GM19438 (cell line): ENCODE measurements at regions not wholly inside any gene's neighbourhood (a gene's known extent, or its start where the extent isn't known, plus 50 kb on each side); places are given as distances from the start of the nearest gene placed in this dataset.
A peak's percentile ranks its signal among the peaks of the same experiment; 100 is the strongest.

Experiments used
- ATAC-seq: cut with Tn5 transposase; IDR thresholded peaks from one replicate; pipeline ENCODE4 v1.9.1; 2021; ENCODE audit warnings: low read depth; ENCODE audit not compliant: unreplicated experiment

GRCh38 chr18:47422524-47422923 lies 171.1 kb upstream of the SKOR2 start:
- ATAC-seq: no peak

DNA sequence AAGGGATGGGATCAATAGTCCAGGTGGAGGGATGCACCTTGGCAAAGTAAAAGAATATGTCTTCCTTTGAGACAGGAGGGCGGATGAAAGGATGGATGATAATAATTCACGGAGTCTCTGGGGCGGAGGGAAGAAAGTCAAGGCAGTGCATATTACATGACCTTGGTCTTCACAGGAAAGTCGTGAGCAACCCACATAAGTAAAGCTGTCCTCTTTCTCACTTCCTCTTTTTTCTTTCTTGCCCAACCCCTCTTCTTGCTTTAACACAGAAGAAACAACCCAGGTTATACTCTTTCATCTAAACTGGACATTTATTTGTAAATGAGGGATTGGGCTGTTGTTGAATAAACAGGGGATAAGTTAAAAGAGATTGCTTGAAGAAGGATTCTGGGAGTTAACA lies 168.7 kb upstream of the SKOR2 start:
- ATAC-seq: peak; percentile 77

- ATAC-seq: no peak
Measured at GRCh38 chr18:47418746-47419145, 167.3 kb upstream of the SKOR2 start.

GRCh38 chr18:47417807-47418206 lies 166.3 kb upstream of the SKOR2 start:
- no peak for ATAC-seq

DNA sequence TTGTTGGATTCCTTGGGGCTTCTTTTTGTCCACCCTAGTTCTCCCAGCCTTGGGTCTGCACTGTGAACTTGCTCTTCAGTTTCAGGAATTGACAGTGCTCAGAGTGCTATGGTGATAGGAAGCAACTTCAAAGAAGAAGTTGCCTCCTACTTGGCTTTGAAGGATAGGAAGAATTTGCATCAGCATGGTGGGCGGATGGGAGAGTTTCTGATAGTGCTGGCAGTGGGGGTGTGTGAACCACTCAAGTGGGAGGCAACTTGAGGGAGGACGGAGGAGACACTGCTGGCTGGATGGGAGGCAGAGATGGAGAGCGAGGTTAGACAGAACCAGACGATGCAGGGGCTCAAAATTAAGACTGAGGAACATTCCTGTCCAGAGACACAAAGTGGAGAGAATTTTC lies 164.4 kb upstream of the SKOR2 start:
- ATAC-seq: no peak

- ATAC-seq: no peak
Measured at GRCh38 chr18:47413327-47413726, 161.9 kb upstream of the SKOR2 start.

DNA sequence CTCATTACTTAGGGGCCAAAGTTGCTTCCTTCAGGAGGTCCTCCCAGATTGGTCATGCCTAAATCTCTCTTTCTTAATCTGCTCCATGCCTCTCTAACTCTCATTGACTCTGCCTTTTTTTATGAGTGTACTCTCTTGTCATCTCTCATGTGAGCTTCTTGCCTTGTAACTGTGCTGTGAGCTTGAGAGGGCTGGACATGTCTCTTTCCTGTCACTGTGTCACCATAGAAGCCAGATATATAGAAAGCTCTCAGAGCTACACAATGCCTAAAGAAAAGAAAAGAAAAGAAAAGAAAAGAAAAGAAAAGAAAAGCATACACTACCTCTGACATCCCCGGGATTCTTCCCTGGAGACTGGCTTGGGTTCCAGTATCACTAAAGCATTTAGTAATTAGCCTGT lies 161.5 kb upstream of the SKOR2 start:
- ATAC-seq: no peak

DNA sequence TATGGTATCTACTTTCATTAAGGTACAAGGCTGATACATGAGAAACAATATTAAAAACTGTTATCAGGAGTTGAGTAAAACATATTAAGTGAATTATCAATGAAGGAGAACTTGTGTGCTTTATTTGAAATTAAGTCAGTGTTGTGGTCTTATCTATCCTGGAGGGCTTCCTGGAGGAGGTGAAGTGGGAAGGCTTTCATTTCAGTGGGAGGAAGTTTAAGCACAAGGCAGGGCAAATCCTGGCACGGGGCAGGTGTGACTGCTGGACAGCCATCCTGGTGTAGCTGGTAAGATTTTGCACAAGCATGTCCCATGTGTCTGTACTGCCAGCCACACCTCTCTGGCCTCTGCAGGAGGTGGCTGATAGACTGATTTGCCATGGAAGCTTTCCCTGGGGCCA lies 159.7 kb upstream of the SKOR2 start:
- no peak for ATAC-seq

DNA sequence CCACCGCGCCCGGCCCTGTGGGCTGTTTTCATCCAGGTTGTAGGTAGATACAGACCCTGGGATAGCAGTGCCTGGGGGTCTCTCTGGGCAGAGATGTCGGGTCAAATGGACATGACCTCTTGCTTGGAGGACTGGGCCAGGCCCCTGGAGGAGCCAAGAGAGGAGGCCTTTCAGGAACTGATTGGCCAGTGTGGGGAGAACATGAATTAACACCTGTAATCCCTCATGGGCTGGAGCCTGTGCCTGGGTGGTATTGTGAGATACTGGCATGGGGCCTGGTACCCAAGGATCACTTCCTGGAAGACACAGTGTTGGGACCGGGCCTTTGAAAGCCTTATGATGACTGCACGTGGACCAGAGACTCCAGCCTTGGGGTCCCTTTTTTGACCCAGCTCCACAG lies 158.7 kb upstream of the SKOR2 start:
- ATAC-seq: no peak

DNA sequence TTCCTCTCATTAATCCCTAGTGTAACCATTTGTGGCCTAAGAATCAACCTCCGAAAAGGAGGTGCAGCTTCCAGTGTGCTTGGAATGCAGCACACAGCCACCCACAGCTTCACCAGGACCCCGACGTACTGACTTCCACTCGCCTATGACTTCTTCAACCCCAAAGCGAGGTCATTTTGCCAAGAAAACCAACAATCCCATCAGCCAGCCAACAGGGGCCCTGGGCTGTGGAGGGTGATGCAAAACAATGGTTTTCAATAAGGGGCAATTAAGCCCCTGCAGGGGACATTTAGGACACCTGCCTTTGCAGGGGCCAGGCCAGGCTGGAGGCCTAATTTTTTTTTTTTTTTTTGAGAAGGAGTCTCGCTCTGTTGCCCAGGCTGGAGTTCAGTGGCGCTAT lies 158.1 kb upstream of the SKOR2 start:
- no peak for ATAC-seq

GRCh38 chr18:47407736-47408135 lies 156.3 kb upstream of the SKOR2 start:
- no peak for ATAC-seq

DNA sequence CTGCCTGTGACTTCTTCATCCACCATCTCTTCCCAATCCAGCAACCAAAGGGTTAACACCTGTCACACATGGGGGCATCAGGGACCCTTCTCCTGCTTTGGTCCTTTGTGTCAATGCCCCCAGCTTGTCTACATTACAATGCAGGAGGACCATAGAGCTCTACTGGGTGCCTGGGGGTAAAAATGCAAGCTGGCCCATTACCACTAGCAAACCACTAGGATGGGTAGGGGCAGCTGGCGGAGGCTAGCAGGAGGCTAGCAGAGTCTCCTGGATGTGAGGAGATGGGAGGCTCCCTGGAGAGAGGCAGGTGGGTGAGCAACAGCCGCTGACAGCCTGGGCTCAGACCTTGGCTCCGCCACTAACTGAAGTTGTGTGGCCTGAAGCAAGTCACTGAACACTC lies 153.4 kb upstream of the SKOR2 start:
- no peak for ATAC-seq

GRCh38 chr18:47403949-47404348 lies 152.5 kb upstream of the SKOR2 start:
- ATAC-seq: no peak

- no peak for ATAC-seq
Measured at GRCh38 chr18:47403317-47403716, 151.9 kb upstream of the SKOR2 start.

DNA sequence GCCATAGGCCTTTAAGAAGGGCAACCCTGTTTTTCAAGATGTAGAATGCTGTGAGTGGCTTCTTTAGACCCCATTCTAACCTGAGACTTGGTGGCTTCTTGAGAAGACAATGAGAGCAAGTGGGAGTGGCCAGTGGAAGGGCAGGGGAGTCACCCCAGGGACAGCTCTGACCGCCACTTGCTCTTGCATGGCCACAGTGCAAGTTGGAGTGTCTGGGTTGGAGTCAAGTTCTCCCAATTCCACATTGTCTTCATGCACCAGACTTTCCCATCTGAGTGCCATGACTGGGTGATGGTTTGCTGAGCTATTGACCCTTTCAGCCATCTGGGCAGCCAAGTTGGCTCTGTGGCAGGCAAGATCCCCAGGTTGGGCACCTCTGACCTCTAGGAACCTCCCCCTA lies 148.0 kb upstream of the SKOR2 start:
- ATAC-seq: no peak

GRCh38 chr18:47397671-47398319 lies 146.3 kb upstream of the SKOR2 start:
- ATAC-seq: no peak

DNA sequence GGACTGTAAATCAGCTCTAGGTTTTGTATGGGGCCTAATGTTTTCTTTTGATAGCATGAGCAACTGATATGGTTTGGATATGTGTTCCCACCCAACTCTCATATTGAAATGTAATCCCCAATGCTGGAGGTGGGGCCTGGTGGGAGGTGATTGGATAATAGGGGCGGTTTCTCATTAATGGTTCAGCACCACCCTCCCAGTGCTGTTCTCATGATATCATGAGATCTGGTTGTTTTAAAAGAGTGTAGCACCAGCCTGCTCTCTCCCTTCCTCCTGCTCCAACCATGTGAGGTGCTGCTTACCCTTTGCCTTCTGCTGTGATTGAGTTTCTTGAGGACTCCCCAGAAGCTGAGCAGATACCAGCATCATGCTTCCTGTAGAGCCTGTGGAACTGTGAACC lies 140.2 kb upstream of the SKOR2 start:
- no peak for ATAC-seq

- no peak for ATAC-seq
Measured at GRCh38 chr18:47390410-47391024, 139.1 kb upstream of the SKOR2 start.

GRCh38 chr18:47389210-47389609 lies 137.8 kb upstream of the SKOR2 start:
- ATAC-seq: no peak

GRCh38 chr18:47387864-47388263 lies 136.4 kb upstream of the SKOR2 start:
- ATAC-seq: no peak

DNA sequence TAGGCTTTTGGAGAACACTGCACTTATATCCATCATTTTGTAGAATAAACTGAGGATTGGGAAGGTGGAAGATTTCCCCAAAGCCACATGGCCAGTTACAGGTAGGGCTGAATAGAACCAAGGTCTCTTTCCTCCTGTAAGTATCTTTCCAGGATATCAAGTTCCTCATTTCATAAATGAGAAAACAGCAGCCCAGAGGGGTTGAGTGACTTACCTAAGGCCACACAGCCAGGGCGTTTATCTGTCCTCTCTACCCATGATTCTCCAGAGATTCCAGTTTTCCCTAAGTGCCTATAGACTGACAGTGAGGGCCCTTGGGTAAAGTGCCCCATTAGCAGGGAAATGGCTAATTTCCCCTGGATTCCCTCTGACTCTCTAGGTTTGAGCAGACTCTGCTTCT lies 132.3 kb upstream of the SKOR2 start:
- ATAC-seq: no peak

DNA sequence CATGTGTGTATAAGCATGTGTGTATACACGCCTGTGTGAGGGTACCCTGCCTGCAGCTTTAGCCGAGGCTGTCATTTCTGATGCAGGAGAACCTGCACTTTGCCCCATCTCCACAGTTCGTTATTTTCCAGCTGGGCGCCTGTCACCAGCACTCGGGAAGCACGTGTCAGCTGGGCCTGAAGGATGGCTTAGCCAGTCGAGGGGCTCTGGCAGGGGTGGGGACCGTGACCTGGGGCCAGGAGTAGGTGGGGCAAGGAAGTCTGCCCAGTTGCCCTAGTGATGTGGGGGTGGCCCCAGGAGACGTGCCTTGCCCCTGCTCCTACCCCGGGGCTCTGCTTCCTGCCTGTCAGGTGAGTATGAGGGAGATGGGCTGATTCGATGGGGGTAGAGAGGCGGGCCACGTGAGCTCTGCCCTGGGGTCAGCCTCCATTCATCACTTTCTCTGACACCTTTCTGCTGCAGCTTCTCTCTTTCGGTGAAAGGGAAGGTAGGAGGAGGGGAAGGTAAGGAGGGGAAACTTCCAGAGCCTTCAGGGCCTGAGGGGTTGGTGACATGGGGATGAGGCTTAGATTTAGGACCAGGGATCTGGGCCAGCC lies 130.6 kb upstream of the SKOR2 start:
- ATAC-seq: no peak
